ENCODE measurements at regions not wholly inside any gene's neighbourhood (a gene's known extent, or its start where the extent isn't known, plus 50 kb on each side); places are given as distances from the start of the nearest gene placed in this dataset.

GRCh38 chr17:36879624-36880131 lies 57.6 kb upstream of the LHX1 start:
- TF ChIP-seq CTCF (IDR thresholded peaks at IDR 0.05 in 4 of 5, conservative IDR thresholded peaks at IDR 0.05 in 1 of 5) (no peak), POLR2A (IDR thresholded peaks at IDR 0.05) (no peak)
